NB4 (cell line): ENCODE measurements at regions not wholly inside any gene's neighbourhood (a gene's known extent, or its start where the extent isn't known, plus 50 kb on each side); places are given as distances from the start of the nearest gene placed in this dataset.

Source experiments
- DNase-seq: peaks from one replicate; pipeline ENCODE4 v3.0.0; 2010; ENCODE audit warnings: low read depth
- H3K4me3 ChIP-seq: one replicate; pipeline ENCODE4 v1.5.1; 2011; ENCODE audit warnings: mild to moderate bottlenecking, low read depth, low read length, moderate library complexity
- MAX ChIP-seq: IDR thresholded peaks from 2 replicates; pipeline ENCODE4 v1.6.1; 2011; ENCODE audit warnings: low read depth, low read length
- MYC ChIP-seq: IDR thresholded peaks from 2 replicates; pipeline ENCODE4 v1.6.1; 2011; ENCODE audit warnings: low read depth, low read length
- POLR2A ChIP-seq: IDR thresholded peaks from 2 replicates; pipeline ENCODE4 v1.6.1; 2011; ENCODE audit warnings: mild to moderate bottlenecking; ENCODE audit not compliant: insufficient read length; ENCODE audit errors: extremely low read depth
- TF ChIP-seq, protein P1 (sequence below): IDR thresholded peaks from one replicate; pipeline ENCODE4 v1.5.1; 2012; ENCODE audit warnings: low read depth, low read length

DNA sequence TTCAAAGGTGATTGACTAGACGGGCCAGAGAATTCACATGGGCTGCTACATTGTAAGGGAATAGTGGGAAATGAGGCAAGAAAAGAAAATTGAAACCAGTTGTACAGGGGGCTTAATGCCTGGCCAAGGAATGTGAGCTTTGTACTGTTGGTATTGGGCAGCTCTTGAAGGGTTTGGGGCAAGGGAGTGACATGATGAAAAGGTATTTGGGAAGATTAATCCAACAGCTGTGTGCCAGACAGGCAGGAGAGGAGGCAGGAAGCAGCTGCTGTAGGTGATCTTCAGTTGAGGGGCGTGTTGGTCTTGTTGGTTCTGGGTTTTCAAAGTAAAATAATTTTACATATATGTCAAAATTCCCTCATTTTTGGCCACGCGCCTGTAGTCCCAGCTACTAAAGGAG is 384.5 kb upstream of the TENM3 start:
- TF ChIP-seq, protein P1, sequence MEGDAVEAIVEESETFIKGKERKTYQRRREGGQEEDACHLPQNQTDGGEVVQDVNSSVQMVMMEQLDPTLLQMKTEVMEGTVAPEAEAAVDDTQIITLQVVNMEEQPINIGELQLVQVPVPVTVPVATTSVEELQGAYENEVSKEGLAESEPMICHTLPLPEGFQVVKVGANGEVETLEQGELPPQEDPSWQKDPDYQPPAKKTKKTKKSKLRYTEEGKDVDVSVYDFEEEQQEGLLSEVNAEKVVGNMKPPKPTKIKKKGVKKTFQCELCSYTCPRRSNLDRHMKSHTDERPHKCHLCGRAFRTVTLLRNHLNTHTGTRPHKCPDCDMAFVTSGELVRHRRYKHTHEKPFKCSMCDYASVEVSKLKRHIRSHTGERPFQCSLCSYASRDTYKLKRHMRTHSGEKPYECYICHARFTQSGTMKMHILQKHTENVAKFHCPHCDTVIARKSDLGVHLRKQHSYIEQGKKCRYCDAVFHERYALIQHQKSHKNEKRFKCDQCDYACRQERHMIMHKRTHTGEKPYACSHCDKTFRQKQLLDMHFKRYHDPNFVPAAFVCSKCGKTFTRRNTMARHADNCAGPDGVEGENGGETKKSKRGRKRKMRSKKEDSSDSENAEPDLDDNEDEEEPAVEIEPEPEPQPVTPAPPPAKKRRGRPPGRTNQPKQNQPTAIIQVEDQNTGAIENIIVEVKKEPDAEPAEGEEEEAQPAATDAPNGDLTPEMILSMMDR: no peak
- TF ChIP-seq MYC (no peak), POLR2A (no peak), MAX (no peak)
- no peak for DNase-seq
- no peak overlapping the region for H3K4me3 ChIP-seq

- no peak overlapping the region for H3K4me3 ChIP-seq
- no peak for DNase-seq
- TF ChIP-seq POLR2A (no peak), MAX (no peak), MYC (no peak)
- TF ChIP-seq, protein P1: no peak
Measured at GRCh38 chr4:181859439-181859838, 383.8 kb upstream of the TENM3 start.

GRCh38 chr4:181860157-181860556 is 383.0 kb upstream of the TENM3 start:
- no peak for TF ChIP-seq MAX
- no peak for TF ChIP-seq POLR2A
- TF ChIP-seq, protein P1: no peak
- TF ChIP-seq MYC: no peak
- H3K4me3 ChIP-seq: no peak overlapping the region
- no peak for DNase-seq

DNA sequence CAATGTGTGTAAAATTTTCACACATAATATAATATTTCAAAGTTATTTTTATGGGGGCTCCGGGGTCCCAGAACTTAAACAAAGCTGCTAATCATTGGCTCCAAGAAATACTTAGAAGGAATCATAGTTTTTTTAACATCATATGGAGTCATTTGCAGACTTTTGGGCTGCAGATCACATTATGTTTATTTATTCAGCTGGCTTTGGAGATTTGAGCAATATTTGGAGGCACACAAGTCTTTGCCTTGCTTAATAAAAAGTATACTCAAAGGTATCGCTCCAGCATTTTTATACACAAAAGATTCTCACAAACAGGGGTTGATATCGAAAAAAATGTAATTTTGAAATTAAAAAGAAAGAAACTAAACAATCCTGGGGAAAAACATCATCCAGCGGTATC is 382.5 kb upstream of the TENM3 start:
- no peak for TF ChIP-seq POLR2A
- TF ChIP-seq, protein P1: no peak
- TF ChIP-seq MAX: no peak
- no peak for TF ChIP-seq MYC
- no peak overlapping the region for H3K4me3 ChIP-seq
- no peak for DNase-seq

DNA sequence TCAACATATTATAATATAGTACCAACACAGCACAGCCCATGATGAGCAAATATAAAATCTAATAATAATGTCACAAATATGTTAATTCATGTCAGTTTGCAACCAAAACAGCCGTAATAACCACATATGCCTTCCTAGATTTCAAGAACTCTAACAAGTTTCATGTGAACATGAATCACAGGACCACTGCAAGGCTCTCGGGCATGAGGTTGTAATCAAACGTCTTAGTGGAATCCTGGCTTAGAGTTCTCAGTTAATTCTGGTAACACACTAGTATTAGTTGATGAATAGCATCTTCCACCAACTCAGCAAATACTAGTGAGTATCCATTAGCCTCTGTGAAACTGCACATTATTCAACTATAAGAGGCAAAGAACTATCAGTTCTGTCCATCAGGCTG is 379.3 kb upstream of the TENM3 start:
- DNase-seq: no peak
- TF ChIP-seq MYC: no peak
- TF ChIP-seq, protein P1: no peak
- no peak overlapping the region for H3K4me3 ChIP-seq

DNA sequence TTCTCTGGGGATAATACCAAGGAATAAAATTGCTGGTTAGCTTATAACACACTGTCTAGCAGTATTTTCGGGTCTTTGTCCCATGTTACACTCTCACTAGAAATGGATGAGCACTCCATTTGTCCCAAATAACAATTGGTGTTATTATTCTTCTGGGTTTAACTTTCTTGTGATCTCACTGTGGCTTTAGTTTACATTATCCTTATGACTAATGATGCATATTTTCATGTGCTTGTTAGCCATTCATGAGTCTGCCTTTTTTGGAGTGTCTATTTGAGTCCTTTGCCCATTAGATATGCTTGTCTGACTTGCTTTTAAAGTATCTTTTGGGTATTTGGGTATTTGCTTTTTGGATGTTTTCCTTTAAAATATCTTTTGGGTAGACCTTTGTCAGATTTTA is 372.9 kb upstream of the TENM3 start:
- H3K4me3 ChIP-seq: no peak overlapping the region
- TF ChIP-seq, protein P1: no peak
- TF ChIP-seq MAX (no peak), MYC (no peak), POLR2A (no peak)
- DNase-seq: no peak
